WI38 (cell line): ENCODE measurements at regions not wholly inside any gene's neighbourhood (a gene's known extent, or its start where the extent isn't known, plus 50 kb on each side); places are given as distances from the start of the nearest gene placed in this dataset.

ENCODE experiments used
- H3K4me3 ChIP-seq: 2 replicates; pipeline ENCODE4 v1.5.1; 2011; ENCODE audit warnings: low read depth, mild to moderate bottlenecking, control low read depth, low read length
- TF ChIP-seq, protein P1 (sequence below): IDR thresholded peaks from 2 replicates; pipeline ENCODE4 v1.5.1; 2012; ENCODE audit warnings: low read depth, mild to moderate bottlenecking, control low read depth, low read length

DNA sequence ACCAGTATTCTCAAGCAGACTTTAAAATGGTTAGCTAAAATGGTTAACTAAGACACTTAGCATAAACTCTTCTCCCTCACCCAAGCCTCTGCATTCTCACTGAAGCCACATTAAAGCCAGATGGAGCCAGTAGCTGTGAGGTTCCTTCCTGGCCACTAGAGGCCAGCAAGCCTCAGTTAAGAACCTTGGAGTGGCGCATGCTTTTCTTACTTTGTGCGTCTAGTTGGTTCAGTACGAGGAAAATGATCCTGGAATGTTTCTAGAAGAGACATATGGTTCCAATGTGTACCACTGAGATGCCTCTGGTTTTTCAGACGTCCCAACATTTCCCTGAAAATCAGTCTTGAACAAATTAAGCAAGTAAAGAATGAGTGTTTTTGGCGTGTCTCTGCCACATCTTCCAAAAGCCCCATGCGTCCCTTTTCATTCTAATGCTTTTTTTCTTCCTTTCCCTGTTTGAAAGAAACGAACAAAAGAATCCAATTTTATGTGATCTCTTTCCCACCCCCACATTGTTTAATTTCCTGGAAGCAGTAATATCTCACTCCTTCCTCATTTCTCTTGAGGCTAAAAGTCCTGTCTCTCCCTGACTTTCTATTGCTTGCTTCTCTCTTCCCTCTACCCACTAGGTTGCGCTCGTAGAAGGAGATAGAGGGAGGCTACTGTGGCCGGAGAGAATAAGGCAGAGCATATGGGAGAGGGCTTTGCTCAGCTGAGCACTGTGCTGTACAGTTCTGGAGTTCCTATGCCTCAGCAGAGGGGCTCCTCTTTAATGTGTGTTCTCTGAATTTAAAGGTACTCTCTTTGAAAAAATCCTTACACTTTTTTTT is 82.9 kb upstream of the TAB3 start:
- TF ChIP-seq, protein P1, sequence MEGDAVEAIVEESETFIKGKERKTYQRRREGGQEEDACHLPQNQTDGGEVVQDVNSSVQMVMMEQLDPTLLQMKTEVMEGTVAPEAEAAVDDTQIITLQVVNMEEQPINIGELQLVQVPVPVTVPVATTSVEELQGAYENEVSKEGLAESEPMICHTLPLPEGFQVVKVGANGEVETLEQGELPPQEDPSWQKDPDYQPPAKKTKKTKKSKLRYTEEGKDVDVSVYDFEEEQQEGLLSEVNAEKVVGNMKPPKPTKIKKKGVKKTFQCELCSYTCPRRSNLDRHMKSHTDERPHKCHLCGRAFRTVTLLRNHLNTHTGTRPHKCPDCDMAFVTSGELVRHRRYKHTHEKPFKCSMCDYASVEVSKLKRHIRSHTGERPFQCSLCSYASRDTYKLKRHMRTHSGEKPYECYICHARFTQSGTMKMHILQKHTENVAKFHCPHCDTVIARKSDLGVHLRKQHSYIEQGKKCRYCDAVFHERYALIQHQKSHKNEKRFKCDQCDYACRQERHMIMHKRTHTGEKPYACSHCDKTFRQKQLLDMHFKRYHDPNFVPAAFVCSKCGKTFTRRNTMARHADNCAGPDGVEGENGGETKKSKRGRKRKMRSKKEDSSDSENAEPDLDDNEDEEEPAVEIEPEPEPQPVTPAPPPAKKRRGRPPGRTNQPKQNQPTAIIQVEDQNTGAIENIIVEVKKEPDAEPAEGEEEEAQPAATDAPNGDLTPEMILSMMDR: peak; percentile 60
- 0 out of 2 replicates have a peak overlapping the region, but pooled peaks have one; percentile 6 for H3K4me3 ChIP-seq

DNA sequence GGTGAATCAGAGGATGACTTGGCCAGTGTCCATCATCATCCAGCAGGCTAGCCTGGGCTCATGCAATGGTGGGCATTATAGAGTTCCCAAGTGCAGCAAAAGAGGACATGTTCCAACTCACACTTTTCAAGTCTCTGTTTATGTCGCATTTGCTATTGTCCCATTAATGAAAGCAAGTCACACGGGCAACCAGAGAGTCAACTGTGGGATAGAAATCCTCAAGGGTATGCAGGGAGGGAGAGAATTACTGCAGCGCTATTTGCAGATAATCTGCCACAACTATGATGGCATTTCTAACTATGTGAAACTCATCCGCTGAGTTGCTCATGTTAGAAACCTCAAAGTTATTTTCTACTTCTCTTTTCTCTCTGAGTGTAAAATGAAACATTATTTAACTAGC is 78.5 kb upstream of the TAB3 start:
- TF ChIP-seq, protein P1: no peak
- no peak overlapping the region for H3K4me3 ChIP-seq

DNA sequence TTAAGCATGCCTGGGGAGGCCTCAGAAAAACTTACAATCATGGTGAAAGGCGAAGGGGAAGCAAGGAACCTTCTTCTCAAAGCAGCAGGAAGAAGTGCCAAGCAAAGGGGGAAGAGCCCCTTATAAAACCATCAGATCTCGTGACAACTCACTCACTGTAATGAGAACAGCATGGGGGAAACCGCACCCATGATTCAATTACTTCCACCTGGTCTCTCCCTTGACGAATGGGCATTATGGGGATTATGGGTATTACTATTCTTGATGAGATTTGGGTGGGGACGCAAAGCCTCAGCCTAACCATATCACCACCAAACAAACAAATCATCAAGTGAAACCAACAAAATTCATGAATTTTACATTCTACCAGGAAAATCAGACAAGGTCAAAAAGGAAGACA is 76.7 kb upstream of the TAB3 start:
- TF ChIP-seq, protein P1: no peak

DNA sequence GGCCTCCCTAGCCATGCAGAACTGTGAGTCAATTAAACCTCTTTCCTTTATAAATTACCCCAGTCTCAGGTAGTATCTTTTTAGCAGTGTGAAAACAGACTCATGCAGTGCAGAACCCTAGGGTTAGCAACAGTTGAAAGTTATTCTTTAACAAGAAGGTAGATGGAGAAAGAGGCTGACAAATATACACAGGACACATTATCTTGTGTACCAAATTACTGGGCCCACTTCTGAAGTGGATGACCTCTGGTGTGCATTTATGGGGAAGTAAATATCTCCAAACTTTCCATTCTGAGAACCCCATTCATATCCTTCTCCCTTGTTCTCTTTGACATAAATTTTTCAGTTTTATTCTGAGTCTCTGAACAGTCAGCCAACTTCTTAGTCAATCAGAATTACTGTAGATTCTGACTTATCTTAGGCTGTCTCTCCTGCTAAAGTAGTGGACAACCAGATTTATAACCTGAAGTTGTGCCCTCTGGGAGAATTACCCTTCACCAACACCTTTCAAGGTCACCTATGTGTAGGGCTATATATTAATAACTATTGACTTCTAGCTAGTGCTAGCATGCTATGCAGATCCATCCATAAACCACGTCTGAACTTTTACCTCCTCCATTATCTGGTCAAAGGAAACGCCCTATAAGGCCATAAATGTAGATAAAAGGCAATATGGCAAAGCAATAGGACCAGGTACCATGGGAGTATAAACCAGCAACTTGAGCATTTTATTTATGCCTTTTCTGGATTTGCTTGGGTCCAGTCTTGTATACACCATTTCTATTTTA is 72.5 kb upstream of the TAB3 start:
- TF ChIP-seq, protein P1: no peak
- no peak overlapping the region for H3K4me3 ChIP-seq

More for the DNA sequence above, 76.7 kb upstream of the TAB3 start:
- no peak overlapping the region for H3K4me3 ChIP-seq

DNA sequence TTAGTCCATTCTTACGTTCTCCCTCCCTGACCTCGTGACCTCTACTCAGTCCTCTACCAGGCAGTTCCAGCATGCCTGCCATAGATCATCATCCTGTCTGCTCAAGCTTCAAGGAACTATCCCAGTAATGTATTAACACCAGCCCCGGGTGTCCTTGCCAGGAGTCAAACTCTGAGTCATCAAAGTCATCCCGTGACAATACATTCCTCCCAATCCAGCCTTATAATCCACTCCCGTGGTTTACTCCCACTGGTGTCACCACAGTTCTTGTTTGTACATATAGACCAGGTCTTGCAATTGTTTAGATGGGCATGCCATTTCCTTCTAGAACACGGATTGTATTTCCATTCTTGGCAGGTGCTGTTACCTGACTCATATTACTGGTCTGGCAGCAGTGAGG is 68.7 kb upstream of the TAB3 start:
- TF ChIP-seq, protein P1: no peak
- no peak overlapping the region for H3K4me3 ChIP-seq

DNA sequence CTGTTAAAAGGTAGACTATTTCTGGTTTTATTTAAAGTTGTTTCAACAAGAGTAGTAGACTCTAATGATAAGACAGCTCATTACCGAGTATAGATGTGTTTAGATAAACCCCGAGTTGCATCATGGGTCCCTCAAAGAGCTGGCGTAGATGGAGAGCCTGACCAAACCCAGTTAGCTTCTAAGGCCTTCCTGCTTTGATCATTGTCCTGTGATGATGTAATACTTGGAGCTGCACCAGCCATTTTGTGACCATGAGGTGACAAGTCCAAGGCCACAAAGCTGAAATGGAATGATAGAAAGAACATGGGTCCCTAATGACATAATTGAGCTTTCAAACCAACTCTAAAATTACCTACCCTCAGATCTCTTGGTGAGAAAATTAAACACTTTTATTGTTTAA is 66.6 kb upstream of the TAB3 start:
- no peak overlapping the region for H3K4me3 ChIP-seq
- TF ChIP-seq, protein P1: no peak

DNA sequence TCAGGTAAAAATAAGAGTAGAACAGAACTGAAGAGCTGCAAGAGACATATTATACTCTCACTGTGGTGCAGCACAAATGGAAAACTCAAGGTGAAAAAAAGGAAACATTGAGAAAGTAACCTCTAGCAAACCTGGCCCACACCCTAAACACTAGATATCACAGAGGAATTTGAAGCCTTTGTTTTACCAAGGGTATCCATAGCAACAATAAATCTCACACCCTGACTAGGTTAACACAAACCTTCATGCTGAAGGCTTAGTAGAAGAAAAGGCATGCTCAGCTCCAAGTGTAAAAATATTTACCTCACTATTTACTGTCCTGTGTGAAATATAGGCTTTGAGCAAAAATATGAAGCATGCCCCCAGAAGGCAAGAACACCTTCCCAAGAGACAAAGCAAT is 61.9 kb upstream of the TAB3 start:
- TF ChIP-seq, protein P1: no peak

More for the DNA sequence above, 61.9 kb upstream of the TAB3 start:
- H3K4me3 ChIP-seq: no peak overlapping the region
